Activated CD8-positive, alpha-beta memory T cell treated with anti-CD3 and anti-CD28 coated beads, Interleukin-2, amount 50 U/mL, for 4 hours (primary cell): ENCODE measurements at regions not wholly inside any gene's neighbourhood (a gene's known extent, or its start where the extent isn't known, plus 50 kb on each side); places are given as distances from the start of the nearest gene placed in this dataset.

Source experiments
- DNase-seq: peaks from one replicate; pipeline ENCODE4 v3.0.0-alpha.2; 2020

DNA sequence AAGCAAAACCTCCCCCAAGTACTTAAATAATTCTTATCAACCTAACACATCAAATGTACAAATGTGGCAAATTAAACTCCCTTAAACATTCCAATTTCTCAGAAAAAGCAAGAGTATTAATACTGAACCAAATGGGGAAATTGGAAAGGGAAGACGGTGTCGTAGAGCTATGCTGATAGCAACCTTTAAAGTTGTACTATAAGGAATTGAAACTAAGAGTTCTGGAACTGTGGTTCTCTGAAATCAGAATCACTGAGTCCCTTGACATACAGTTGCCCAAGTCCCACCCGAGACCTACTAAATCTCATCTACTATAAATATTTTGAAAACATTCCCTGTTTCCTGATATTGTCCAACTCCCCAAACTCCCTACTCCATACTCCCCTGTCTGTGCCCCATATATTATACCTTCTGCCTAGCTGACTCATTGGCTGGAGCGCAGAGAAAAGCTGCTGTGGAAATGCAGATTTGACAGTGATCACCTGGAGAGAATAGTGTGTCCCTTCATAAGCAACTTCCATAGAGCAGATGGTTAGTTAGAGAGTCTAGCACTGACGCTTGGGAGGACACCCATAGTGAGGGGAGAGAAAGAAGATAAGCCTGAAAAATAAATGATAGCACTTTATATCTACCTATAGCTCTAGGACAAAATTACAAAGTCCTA is 51.4 kb upstream of the ITM2B start:
- DNase-seq = no peak

DNA sequence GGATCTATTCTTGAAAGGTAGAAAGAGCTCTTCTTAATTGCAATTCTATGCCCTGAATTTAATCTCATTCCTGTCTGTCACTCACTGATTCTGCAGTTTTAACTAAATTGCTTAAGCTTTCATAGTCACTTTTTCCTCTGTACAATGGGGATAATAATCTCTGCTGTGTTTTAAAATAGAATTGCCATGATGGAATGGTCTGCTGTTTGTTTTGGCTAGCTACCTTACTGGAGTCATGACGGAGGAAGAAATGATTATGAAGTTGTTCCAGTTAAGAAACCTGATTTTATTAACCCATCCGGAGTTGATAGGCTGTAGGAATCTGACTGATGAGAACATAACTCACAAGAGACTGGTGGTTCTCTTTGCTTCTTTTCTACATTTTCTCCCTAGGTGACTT is 54.9 kb upstream of the ITM2B start:
- no peak for DNase-seq

- no peak for DNase-seq
Measured at GRCh38 chr13:48176781-48177180, 56.2 kb upstream of the ITM2B start.

DNA sequence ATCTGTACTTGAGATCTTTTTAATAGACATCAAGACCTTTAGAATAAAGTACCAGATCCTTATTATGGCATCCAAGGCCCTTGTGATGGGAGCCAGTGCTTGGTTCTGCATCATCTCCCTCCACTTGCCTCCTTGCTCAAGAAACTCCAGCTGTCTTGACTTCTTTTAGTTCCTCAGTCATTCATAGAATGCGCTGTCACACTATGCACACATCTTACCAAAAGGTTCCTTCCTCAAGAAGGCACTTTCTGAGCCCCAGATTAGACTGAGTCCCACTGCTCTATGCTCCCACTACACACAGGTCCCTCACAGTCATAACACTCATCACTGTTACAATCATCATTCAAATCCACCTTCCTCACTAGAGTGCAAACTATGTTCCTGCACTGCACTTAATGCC is 57.8 kb upstream of the ITM2B start:
- no peak for DNase-seq

- DNase-seq = no peak
Measured at GRCh38 chr13:48167866-48168265, 65.1 kb upstream of the ITM2B start.

- no peak for DNase-seq
Measured at GRCh38 chr13:48165727-48166126, 67.3 kb upstream of the ITM2B start.

DNA sequence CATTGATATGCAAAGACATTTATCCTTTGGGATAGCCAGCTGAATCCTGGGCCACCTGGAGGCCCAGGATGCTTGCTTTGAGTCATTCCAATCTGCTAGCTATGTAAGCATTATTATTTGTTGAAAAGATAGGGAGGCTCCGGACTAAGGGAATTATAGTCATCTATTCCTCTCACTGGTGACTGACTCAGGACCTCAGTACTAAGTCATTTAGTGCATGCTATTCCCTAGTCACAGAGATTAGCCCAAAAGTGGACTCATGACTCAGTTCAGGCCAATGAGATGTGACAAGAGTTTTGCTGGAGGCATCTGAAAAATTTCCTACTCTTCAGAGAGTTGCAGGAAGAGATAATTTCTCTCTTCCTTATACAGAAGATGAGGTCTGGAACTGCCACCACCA is 67.9 kb upstream of the ITM2B start:
- no peak for DNase-seq

- no peak for DNase-seq
Measured at GRCh38 chr13:48163061-48163460, 68.2 kb upstream of the MED4 start.

DNA sequence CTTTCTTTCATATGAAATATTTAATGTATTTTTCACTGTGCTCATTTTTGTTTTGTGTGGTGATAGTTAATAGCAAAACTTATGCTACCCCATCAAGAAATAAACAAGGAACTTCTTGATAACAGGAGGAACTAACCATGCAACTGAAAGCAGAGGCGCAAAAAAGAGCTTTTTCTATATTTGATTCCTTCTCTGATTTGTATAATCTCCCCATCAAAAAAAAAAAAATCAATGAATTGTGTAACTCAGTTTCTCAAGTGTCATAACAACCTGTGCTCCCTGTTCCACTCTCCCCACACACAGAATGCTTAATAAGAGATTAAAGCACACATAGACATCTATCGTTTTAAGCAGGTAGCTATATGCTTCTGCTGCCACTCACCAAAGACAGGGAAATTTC is 67.3 kb upstream of the MED4 start:
- DNase-seq = no peak

DNA sequence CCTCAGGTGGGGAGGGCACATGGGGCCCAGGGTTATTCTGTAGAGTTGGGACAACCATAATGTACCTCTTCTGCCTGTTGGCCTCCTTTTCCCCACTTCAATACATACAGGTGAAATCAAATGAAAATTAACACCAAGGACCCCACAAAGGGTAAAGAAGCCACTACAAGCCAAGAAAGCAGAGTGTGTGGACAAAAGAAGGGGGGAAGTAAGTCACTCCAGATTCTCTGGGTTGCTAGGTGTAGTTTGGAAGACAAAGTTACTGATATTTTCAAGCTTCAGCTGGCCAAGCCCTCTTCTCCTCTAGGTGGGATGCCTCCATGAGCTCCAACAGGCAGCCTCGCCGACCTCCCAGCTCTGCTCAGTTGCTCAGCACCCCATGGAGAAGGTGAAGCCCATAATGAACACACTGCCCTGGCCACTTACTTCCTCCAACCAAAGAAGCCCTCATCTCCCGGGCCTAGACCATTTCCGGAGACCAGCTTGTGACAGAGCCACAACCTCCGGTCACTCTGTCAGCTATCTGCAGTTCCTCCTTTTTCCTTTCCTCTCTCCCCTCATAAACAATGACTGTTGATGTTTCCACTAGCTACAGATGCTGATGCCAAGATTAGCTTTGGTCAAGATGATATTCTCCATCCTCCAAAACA is 66.8 kb upstream of the MED4 start:
- DNase-seq = no peak

- DNase-seq = no peak
Measured at GRCh38 chr13:48160606-48161278, 65.8 kb upstream of the MED4 start.

DNA sequence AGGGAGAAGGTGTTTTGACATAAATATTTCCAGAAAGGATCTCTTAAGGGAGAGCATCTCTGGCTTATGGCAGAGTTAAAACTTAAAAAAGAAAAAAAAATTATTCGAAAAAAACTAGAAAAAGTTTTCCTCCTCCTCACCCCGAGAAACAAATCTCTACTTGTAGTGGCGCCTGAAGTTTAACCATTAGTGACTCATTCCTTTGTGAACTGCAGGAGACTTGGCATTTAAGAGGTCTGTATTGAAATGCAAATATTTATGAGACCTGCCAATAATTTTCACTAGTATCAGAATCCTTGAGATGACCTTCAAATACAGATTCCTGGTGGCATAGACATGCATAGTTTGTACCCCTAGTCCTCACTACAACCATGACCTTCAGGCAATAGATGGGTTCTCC is 64.9 kb upstream of the MED4 start:
- DNase-seq = no peak

GRCh38 chr13:48159401-48159800 is 64.5 kb upstream of the MED4 start:
- DNase-seq = no peak

DNA sequence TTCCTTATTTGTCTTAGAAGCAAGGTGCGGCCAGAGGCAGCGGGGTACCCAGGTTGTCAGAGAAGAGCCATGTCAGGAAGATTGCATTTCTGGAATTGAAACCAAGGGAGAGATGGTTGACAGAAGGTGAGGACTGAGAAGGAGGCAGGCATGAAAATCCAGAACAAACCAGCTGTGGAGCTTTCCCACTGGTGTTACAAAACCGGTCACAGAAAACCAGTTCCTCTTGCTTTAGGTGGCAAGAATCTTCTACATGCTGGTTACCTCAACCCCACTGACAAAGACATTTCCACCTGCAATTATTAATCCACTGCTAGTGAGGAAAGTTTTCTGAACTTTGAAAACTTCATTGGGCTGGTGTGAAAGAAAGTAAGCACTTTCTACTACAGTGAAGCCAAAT is 64.0 kb upstream of the MED4 start:
- no peak for DNase-seq

- no peak for DNase-seq
Measured at GRCh38 chr13:48158290-48158689, 63.4 kb upstream of the MED4 start.

DNA sequence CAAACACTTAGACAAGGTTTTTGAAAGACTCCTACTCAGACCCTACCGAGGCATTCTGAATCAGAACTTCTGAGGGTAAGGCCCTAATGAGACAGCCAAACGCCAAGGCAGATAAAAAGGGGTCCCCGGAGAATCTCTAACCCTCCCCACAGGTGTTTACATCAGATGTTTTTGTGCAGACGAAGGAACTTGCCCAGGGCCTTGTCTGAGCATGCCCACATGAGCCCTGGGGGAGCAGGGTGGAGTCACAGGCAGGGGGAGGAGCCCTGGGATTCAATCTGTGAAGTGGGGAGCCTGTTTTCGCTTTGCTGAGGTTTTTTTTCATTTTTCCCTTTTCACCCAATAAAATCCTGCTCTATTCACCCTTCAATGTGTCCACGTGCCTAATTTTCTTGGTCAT is 61.6 kb upstream of the MED4 start:
- peak; percentile 76 for DNase-seq

- no peak for DNase-seq
Measured at GRCh38 chr13:48155848-48156247, 60.9 kb upstream of the MED4 start.

DNA sequence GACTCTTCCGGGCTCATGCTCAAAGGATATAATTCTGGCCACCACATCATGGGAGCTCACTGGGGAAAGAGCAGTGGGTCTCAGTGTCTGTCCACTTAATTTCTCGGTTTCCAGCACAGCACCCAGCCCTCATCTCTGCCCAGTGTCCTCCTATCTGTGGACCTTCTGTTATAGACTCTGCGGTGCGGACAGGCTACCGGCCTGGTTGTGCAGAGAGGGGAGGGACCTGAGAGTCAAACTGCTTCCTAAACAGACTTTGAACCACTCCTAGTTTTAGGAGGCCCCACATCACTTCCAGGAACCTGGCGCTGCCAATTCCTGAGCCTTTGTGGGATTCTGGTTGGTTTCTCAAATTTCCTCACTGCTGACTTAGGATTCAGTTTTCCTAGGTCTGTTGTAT is 59.8 kb upstream of the MED4 start:
- no peak for DNase-seq

DNA sequence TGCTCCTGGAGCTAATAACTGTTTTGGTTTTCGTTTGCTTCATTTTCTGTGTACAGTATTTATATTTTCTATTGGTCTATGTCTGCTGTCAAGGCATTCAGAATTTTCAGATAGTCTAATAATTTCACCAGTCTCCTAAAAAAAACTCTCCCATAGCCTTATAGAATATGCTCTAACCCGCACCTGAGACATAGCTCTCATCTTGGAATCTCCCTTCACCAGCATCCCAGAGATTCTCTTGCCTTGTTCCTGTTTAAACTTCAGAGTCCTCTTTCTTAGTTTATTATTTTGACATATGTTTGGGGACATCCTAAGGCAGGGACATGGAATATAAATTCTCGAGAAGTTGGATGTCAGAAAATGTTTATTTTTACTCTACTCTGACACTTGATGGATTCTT is 58.3 kb upstream of the MED4 start:
- no peak for DNase-seq

- DNase-seq = no peak
Measured at GRCh38 chr13:48151363-48152161, 56.7 kb upstream of the MED4 start.

GRCh38 chr13:48148454-48148853 is 53.5 kb upstream of the MED4 start:
- DNase-seq = no peak

- DNase-seq = no peak
Measured at GRCh38 chr13:48146636-48147035, 51.7 kb upstream of the MED4 start.

DNA sequence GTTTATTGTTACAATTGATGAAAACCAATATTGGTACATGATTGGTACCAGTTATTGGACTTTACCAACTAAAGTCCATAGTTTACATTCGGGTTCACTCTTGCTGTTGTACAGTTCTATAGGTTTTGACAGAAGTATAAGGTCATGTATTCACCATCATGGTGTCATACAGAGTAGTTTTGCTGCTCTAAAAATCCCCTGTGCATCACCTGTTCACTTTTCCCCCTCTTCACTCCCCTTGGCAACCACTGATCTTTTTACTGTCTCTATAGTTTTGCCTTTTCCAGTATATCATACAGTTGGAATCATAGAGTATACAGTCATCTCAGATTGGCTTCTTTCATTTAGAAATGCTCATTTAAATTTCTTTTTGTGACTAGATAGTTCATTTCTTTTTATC is 51.2 kb upstream of the MED4 start:
- no peak for DNase-seq
